Caco-2 (cell line): ENCODE measurements at regions not wholly inside any gene's neighbourhood (a gene's known extent, or its start where the extent isn't known, plus 50 kb on each side); places are given as distances from the start of the nearest gene placed in this dataset.

Source experiments
- BruUV-seq: library from RNA; stranded (reverse); fragments of 400-500 nt; replicated peaks from 2 replicates; lab custom pipeline; 2021; lab: Mats Ljungman, UMichigan
- CTCF ChIA-PET: fragments of 300-600 bp; sonication (Branson Sonifier 250); formaldehyde crosslinking; loops from one replicate; lab custom pipeline; 2022; ENCODE audit warnings: antibody characterized with exemption; lab: Charles Lee
- POLR2A ChIA-PET: fragments of 300-600 bp; sonication (Branson Sonifier 250); formaldehyde crosslinking; loops from one replicate; lab custom pipeline; 2022; ENCODE audit warnings: antibody characterized with exemption; lab: Charles Lee
- DNase-seq, 2 experiments: peaks; one replicate each; pipeline versions ENCODE4 v3.0.0 to v3.0.0-alpha.2; 2020 to 2022
- H3K27me3 ChIP-seq: replicated peaks from 2 replicates; pipeline ENCODE4 v1.6.0; 2011; ENCODE audit warnings: low read length; ENCODE audit not compliant: control insufficient read depth, insufficient read depth
- H3K36me3 ChIP-seq: 2 replicates; pipeline ENCODE4 v1.5.1; 2011; ENCODE audit warnings: low read length; ENCODE audit not compliant: control insufficient read depth, insufficient read depth
- H3K4me1 ChIP-seq: fragments of 250-450 bp; sonication (Bioruptor Pico); 2 replicates; pipeline ENCODE4 v1.5.1; 2020; ENCODE audit warnings: mild to moderate bottlenecking
- H3K4me3 ChIP-seq: 2 replicates; pipeline ENCODE4 v1.5.1; 2011; ENCODE audit warnings: low read depth, mild to moderate bottlenecking, control low read depth, low read length
- H3K9me3 ChIP-seq: fragments of 250-450 bp; sonication (Bioruptor Pico); 2 replicates; pipeline ENCODE4 v1.5.1; 2020; ENCODE audit warnings: mild to moderate bottlenecking, moderate library complexity
- H3K27ac Mint-ChIP-seq: one replicate; pipeline ENCODE4 v1.8.0; 2022; ENCODE audit warnings: mixed read lengths; ENCODE audit not compliant: unreplicated experiment
- H3K27me3 Mint-ChIP-seq: one replicate; pipeline ENCODE4 v1.8.0; 2022; ENCODE audit warnings: mixed read lengths; ENCODE audit not compliant: insufficient read depth, unreplicated experiment
- H3K36me3 Mint-ChIP-seq: one replicate; pipeline ENCODE4 v1.8.0; 2022; ENCODE audit warnings: mild to moderate bottlenecking, mixed read lengths; ENCODE audit not compliant: insufficient read depth, unreplicated experiment
- H3K4me1 Mint-ChIP-seq: one replicate; pipeline ENCODE4 v1.8.0; 2022; ENCODE audit warnings: low read depth, mixed read lengths; ENCODE audit not compliant: unreplicated experiment
- H3K4me3 Mint-ChIP-seq: one replicate; pipeline ENCODE4 v1.8.0; 2022; ENCODE audit warnings: mild to moderate bottlenecking, moderate library complexity, mixed read lengths; ENCODE audit not compliant: unreplicated experiment
- H3K9me3 Mint-ChIP-seq: one replicate; pipeline ENCODE4 v1.8.0; 2022; ENCODE audit warnings: mixed read lengths; ENCODE audit not compliant: unreplicated experiment
- CTCF ChIP-seq, 2 experiments: fragments of 200-600 bp in 1 of 2; IDR thresholded peaks; 1 replicate in 1 of 2; 2 replicates in 1 of 2; pipeline versions ENCODE4 v1.5.1 to v1.8.0; 2011 to 2022; ENCODE audit warnings: antibody characterized with exemption in 1 of 2, control low read depth in 1 of 2, inconsistent platforms in 1 of 2, low read depth in 1 of 2, low read length in 1 of 2, mild to moderate bottlenecking in 1 of 2, moderate library complexity in 1 of 2; ENCODE audit not compliant: insufficient read depth in 1 of 2, severe bottlenecking in 1 of 2, unreplicated experiment in 1 of 2
- intact Hi-C: fragments of 100-400 bp; cut with micrococcal nuclease; formaldehyde crosslinking; loops from one replicate; pipeline ENCODE4 v1.10.0; 2022; ENCODE audit not compliant: unreplicated experiment

- H3K9me3 Mint-ChIP-seq = no peaks in the 10 kb centered on the region
- POLR2A ChIA-PET = no interaction called here
- intact Hi-C loops = no loop called here
- Histone ChIP-seq H3K36me3 (no peaks in the 10 kb centered on the region), H3K4me3 (no peak overlapping the region), H3K9me3 (no peaks in the 10 kb centered on the region), H3K4me1 (peaks cover 21% of the 10 kb centered on the region), H3K27me3 (no peaks in the 10 kb centered on the region)
- H3K36me3 Mint-ChIP-seq = no peaks in the 10 kb centered on the region
- H3K27me3 Mint-ChIP-seq = no peaks in the 10 kb centered on the region
- TF ChIP-seq CTCF (IDR thresholded peaks at IDR 0.05; ENCODE audit: insufficient read depth in 1 of 2, low read depth in 1 of 2, low read length in 1 of 2, severe bottlenecking in 1 of 2, unreplicated experiment in 1 of 2) = no peak
- H3K27ac Mint-ChIP-seq = no peak overlapping the region
- no TSS peak for BruUV-seq
- DNase-seq = no peak
- H3K4me1 Mint-ChIP-seq = peaks cover 19% of the 10 kb centered on the region
- no peak overlapping the region for H3K4me3 Mint-ChIP-seq
- CTCF ChIA-PET = no interaction called here
Observed at GRCh38 chr16:85466989-85467388, 146.1 kb upstream of the GSE1 start.

GRCh38 chr16:85469929-85470590 is 143.1 kb upstream of the GSE1 start:
- Mint-ChIP-seq H3K36me3 (no peaks in the 10 kb centered on the region), H3K27me3 (no peaks in the 10 kb centered on the region), H3K27ac (no peak overlapping the region), H3K4me1 (peaks cover 22% of the 10 kb centered on the region), H3K4me3 (no peak overlapping the region), H3K9me3 (no peaks in the 10 kb centered on the region)
- intact Hi-C loops = loop anchor here (5.0 kb wide), 1 partner anchor 33 kb away; no protein-coding TSS in a partner anchor
- H3K4me1 ChIP-seq = peaks cover 19% of the 10 kb centered on the region
- no peak overlapping the region for H3K4me3 ChIP-seq
- ChIA-PET POLR2A (no interaction called here), CTCF (interaction anchor here (1.3 to 2.1 kb wide), 2 partner anchors 34 to 54 kb away, joined by 3 to 8 read pairs; no protein-coding TSS in a partner anchor)
- no TSS peak for BruUV-seq
- no peak for DNase-seq
- H3K9me3 ChIP-seq = no peaks in the 10 kb centered on the region
- no peak for TF ChIP-seq CTCF (IDR thresholded peaks at IDR 0.05; ENCODE audit: insufficient read depth in 1 of 2, low read depth in 1 of 2, low read length in 1 of 2, severe bottlenecking in 1 of 2, unreplicated experiment in 1 of 2)
- H3K36me3 ChIP-seq = no peaks in the 10 kb centered on the region
- no peaks in the 10 kb centered on the region for H3K27me3 ChIP-seq

- no TSS peak for BruUV-seq
- H3K27me3 ChIP-seq = no peaks in the 10 kb centered on the region
- no peak overlapping the region for H3K4me3 ChIP-seq
- no peaks in the 10 kb centered on the region for H3K9me3 ChIP-seq
- Mint-ChIP-seq H3K27me3 (no peaks in the 10 kb centered on the region), H3K27ac (no peak overlapping the region), H3K4me1 (peaks cover 16% of the 10 kb centered on the region), H3K4me3 (no peak overlapping the region), H3K9me3 (no peaks in the 10 kb centered on the region), H3K36me3 (no peaks in the 10 kb centered on the region)
- H3K36me3 ChIP-seq = no peaks in the 10 kb centered on the region
- intact Hi-C loops = loop anchor here (5.0 kb wide), 1 partner anchor 34 kb away; no protein-coding TSS in a partner anchor
- peaks cover 19% of the 10 kb centered on the region for H3K4me1 ChIP-seq
- POLR2A ChIA-PET = no interaction called here
- CTCF ChIA-PET = interaction anchor here (1.0 to 2.1 kb wide), 4 partner anchors 9 to 87 kb away, joined by 3 to 8 read pairs (median 5); no protein-coding TSS in a partner anchor
- no peak for TF ChIP-seq CTCF (IDR thresholded peaks at IDR 0.05; ENCODE audit: insufficient read depth in 1 of 2, low read depth in 1 of 2, low read length in 1 of 2, severe bottlenecking in 1 of 2, unreplicated experiment in 1 of 2)
- no peak for DNase-seq
Observed at GRCh38 chr16:85470873-85471272, 142.2 kb upstream of the GSE1 start.
